HG03066 (cell line): ENCODE measurements at regions not wholly inside any gene's neighbourhood (a gene's known extent, or its start where the extent isn't known, plus 50 kb on each side); places are given as distances from the start of the nearest gene placed in this dataset.

Experiments
- ATAC-seq: cut with Tn5 transposase; IDR thresholded peaks from one replicate; pipeline ENCODE4 v1.9.1; 2021; ENCODE audit warnings: low read depth; ENCODE audit not compliant: unreplicated experiment

GRCh38 chr10:106217627-106218026 lies 946.9 kb downstream of the SORCS1 start:
- no peak for ATAC-seq

GRCh38 chr10:106216085-106216484 lies 948.4 kb downstream of the SORCS1 start:
- ATAC-seq = no peak

GRCh38 chr10:106214243-106214642 lies 950.3 kb downstream of the SORCS1 start:
- no peak for ATAC-seq

DNA sequence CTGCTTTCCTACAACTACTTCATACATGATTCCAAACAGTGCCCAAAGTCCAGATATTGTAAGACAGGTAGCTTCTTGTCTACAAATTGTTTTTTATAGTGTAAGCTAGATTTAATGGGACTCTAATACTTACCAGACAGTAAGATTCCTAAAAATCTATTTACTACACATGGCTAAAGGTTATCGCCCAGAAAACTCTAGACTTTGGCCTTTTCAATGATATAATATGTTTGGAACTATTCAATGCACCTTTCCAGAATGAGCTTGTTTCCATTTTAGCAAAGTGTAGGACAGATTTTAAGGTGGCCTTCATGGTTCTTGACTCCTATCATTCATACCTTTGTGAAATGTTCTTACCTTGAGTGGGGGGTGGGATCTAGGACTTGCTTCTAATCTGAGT lies 951.0 kb downstream of the SORCS1 start:
- no peak for ATAC-seq

DNA sequence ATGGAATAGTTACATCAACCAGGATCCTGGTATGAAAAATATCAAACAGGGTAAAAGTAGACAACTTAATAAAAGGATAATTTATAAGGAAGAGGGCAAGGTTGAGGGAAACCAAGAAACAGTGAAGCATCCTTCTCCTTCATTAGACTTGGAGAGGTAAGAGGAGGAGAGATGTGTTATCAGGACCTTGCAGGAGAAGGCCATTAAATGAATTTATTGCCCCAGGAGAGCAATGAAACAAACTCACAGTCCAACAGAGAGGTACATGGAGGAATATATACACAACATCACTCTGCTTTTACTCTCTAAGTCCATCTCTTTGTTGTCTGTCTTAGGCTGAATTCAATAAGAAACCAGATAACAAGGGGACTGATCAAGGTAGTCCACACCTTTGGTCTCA lies 966.2 kb downstream of the SORCS1 start:
- ATAC-seq = no peak

DNA sequence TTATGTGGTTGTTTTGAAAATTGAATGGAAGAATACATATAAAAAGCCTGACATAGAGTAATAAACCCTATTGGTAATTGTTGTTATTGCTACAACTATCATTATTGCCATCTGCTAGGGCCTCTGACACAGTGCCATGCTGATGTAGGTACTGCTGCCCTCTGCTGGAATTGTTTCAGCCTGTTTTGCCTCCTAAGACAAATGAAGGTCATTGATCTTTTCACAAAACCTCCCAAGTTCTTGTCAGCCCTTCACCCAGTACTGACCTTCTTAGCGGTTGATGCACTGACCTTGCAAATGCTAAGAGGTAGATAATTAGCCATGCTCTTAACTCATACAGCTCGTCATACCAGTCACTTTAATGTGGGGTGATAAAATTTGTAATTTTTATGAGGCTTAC lies 975.2 kb downstream of the SORCS1 start:
- no peak for ATAC-seq

- ATAC-seq = no peak
Observed at GRCh38 chr10:106185951-106186350, 978.6 kb downstream of the SORCS1 start.

DNA sequence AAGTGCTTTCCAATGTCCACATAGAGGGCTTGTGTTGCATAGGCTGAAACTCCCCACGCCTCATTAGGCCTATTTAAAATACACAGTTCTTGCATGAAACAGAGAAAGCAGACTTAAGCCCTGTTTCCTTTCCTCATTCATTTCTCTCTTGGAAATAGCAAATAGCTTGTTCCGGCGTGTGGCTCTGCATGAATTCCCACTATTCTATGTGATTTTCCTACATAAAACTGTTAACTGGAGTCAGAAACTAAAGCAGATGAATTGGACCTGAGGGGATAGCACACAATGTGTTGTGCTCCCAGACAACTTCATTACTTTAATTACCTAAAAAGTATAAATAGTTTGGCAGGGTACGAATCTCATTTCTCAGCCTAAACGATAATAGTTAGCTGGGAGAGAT lies 981.5 kb downstream of the SORCS1 start:
- ATAC-seq = no peak

DNA sequence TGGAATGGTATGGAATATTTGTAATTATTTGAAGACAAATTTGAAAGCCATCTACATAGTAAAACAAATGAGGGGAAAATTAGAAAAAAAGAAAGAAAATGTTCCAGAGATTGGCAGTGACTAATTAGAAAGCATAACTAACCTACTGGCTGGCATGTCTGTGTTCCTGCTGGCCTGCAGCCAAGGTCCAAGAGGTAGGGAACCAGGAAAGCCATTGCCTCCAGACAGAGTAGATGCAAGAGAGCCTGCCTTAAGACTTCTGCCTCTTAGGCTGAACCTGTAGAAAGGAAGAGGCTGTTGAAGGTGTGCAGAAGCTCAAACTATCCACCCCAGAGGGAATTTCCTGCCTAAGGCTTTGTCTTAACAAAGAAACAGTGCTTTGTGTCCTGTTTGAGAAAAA lies 982.0 kb downstream of the SORCS1 start:
- no peak for ATAC-seq

GRCh38 chr10:106181501-106181900 lies 983.0 kb downstream of the SORCS1 start:
- ATAC-seq = no peak

GRCh38 chr10:106179430-106179829 lies 985.1 kb downstream of the SORCS1 start:
- ATAC-seq = no peak

DNA sequence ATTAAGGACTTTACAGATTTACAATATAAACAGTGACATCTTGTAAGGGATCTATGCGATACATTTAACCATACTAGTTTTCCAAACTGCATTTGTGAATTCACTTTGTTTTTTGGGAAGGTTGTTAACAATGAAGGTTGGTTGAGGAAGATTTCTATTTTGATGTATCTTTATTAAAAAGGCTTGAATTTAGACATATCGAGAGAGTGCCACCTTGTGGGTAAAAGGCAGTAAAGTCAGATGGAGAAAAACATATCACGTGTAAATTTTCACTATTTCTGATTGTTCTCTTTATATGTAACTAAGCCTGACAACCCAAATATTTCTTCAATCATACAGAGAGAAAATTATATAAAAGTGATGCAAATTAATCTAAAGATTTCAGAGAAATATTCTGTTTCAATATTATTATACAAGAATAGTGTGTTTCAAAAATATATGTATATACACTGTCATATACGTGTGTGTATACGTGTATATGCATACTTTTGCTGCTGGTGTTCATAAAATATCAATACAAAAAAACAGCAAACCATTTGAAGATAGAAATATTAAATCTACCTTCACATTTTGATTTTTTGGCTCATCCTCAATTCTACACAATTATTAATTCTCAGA lies 988.6 kb downstream of the SORCS1 start:
- ATAC-seq = no peak

DNA sequence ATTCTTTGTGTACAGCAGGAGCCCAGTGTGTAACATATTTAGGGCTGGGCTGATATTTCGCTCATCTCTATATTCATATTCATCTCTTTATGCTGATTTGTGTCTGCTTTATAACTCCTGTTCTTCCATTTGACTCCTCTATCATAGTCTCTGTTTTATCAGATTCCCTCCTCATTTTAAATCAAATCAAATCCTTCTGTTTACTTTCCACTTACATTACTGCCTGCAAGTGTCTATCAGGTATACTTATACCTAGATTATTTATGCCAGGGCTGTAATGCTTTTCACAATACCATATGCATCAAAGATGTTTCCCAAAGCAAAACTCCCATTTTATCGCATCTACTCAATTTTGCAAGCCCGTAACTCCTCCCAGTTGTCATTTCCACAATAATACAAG lies 990.7 kb downstream of the SORCS1 start:
- ATAC-seq = no peak

GRCh38 chr10:106169241-106169640 lies 995.3 kb downstream of the SORCS1 start:
- ATAC-seq = no peak

DNA sequence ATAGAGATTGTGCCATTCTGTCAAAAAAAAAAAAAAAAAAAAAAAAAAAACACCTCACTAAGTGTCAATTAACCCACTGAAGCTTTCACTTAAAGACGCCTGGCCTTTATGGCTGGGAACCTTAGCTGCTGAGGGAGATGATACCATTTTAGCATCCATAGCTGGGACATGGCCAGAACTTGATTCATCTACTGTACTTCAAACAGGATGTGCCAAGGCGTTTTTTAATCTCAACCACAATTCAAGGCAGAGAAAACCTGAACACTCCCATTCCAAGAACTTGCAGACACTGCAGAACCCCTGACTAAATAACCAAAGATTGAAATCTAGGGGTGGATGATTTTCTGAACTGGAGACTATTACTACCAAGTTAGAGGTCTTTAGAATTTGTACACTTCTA lies 996.6 kb downstream of the SORCS1 start:
- no peak for ATAC-seq

- ATAC-seq = no peak
Observed at GRCh38 chr10:106158241-106158640, 1006.3 kb downstream of the SORCS1 start.

DNA sequence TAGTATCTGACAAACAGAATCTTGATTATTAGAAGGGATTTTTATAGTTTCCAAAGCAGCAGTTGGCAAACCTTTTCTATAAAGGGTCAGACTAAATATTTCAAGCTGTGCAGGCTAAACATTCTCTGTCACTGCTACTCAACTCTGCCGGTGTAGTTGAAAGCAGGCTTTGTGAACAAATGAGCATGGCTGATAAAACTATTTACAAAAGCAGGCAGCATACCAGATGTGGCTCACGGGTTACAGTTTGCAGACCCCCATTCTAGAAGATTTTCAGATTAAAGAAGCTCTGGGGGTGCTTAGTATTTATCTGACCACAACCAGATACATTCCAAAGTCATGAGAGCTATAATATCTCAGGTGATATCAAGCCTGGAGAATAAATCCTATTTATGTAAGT lies 1017.5 kb downstream of the SORCS1 start:
- ATAC-seq = no peak

GRCh38 chr10:106139915-106140314 lies 1024.6 kb downstream of the SORCS1 start:
- no peak for ATAC-seq

DNA sequence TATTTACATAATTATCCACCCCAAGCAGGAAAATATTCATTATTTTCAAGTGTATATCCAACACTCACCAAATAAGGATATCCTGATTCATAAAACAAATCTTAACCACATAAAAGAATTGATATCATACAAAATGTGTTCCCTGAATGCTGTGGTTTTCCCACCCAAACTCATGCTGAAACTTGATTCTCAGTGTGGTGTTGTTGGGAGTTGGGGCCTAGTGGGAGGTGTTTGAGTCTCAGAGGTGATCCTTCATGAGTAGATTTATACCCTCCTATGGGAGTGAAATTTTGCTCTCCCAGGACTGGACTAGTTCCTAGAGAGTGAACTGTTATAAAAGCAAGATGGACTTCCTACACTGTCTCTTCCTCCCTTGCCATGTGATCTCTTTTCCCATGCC lies 1028.3 kb downstream of the SORCS1 start:
- no peak for ATAC-seq

GRCh38 chr10:106134326-106135000 lies 1030.0 kb downstream of the SORCS1 start:
- ATAC-seq = no peak

DNA sequence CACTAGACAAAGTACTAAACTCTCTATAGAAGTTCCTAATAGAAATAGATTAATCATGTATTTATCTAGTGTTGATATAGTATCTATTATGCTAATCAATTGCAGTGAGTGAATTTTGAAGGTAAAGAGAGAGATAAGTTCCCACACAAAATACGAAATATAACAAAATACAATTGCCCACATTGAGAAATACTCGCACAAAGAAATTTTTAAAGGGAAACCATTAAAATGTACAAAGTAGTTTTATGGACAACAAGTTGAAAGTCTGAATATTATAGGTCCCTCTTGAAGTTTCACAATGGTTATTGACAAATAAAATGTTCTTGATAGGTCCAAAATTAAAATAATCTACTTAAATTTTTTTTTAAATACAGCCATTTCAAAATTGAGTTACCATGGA lies 1031.1 kb downstream of the SORCS1 start:
- no peak for ATAC-seq

DNA sequence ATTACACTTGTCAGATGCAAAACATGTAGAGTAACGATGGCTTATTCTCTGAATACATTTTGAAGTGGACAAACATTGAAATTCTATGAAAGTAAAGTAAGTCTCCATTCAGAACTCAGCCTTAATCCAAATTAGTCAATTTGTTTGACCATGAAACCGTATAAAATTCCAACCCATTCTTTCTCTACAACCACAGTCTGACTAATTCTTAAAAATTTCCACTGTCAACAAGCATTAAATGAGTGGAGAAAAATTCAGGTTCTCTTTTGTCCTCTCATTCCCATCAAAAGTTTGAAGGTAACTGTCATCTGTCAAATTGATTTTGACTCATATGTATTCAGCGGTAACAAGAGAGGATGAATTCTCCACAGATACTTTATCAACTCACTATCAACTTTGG lies 1031.5 kb downstream of the SORCS1 start:
- no peak for ATAC-seq
